Lower lobe of right lung (tissue), 2 donors: ENCODE measurements at regions not wholly inside any gene's neighbourhood (a gene's known extent, or its start where the extent isn't known, plus 50 kb on each side); places are given as distances from the start of the nearest gene placed in this dataset.

Source experiments
- ATAC-seq, 2 donors: fragments of 200-7000 bp; cut with Tn5 transposase; one replicate each; pipeline ENCODE4 v1.9.1; 2020 to 2022; ENCODE audit warnings: mild to moderate bottlenecking in 2 of 2, moderate library complexity in 2 of 2
- DNase-seq: peaks from one replicate; pipeline ENCODE4 v3.0.0-alpha.2; 2020
- H3K27ac ChIP-seq: fragments of 200-600 bp; one replicate; pipeline ENCODE4 v1.8.0; 2022
- H3K27me3 ChIP-seq: fragments of 200-600 bp; one replicate; pipeline ENCODE4 v1.8.0; 2022; ENCODE audit warnings: low read depth
- H3K36me3 ChIP-seq: fragments of 200-600 bp; one replicate; pipeline ENCODE4 v1.8.0; 2022; ENCODE audit warnings: mild to moderate bottlenecking
- H3K4me1 ChIP-seq: fragments of 200-600 bp; one replicate; pipeline ENCODE4 v1.8.0; 2022
- H3K4me3 ChIP-seq: fragments of 200-600 bp; one replicate; pipeline ENCODE4 v1.8.0; 2022; ENCODE audit warnings: mild to moderate bottlenecking
- H3K9me3 ChIP-seq: fragments of 200-600 bp; one replicate; pipeline ENCODE4 v1.8.0; 2022
- CTCF ChIP-seq: fragments of 200-600 bp; IDR thresholded peaks from one replicate; pipeline ENCODE4 v1.8.0; 2022; ENCODE audit warnings: antibody characterized with exemption, mild to moderate bottlenecking
- intact Hi-C: fragments of 100-400 bp; cut with DNase I; formaldehyde crosslinking; loops from one replicate; pipeline ENCODE4 v1.11.0; 2022
- donor health status: DM: no; HTN: yes; CAD: no; lungs with severe emphysema.

- H3K27me3 ChIP-seq = no peaks in the 10 kb centered on the region
- no peak overlapping the region for H3K27ac ChIP-seq
- no peak overlapping the region for H3K4me3 ChIP-seq
- no peaks in the 10 kb centered on the region for H3K4me1 ChIP-seq
- no peak for TF ChIP-seq CTCF
- H3K9me3 ChIP-seq = no peaks in the 10 kb centered on the region
- intact Hi-C loops = no loop called here
- ATAC-seq = no peak
- H3K36me3 ChIP-seq = no peaks in the 10 kb centered on the region
- DNase-seq = no peak
Measured at GRCh38 chr20:43835944-43836508, 78.6 kb upstream of the TOX2 start.

- no peaks in the 10 kb centered on the region for H3K36me3 ChIP-seq
- no peak for TF ChIP-seq CTCF
- no peak for ATAC-seq
- H3K4me3 ChIP-seq = no peak overlapping the region
- no peak for DNase-seq
- no peaks in the 10 kb centered on the region for H3K9me3 ChIP-seq
- intact Hi-C loops = no loop called here
- H3K27ac ChIP-seq = no peak overlapping the region
- H3K27me3 ChIP-seq = no peaks in the 10 kb centered on the region
- no peaks in the 10 kb centered on the region for H3K4me1 ChIP-seq
Measured at GRCh38 chr20:43833511-43834395, 80.9 kb upstream of the TOX2 start.

- no peak for TF ChIP-seq CTCF
- Histone ChIP-seq H3K36me3 (no peaks in the 10 kb centered on the region), H3K4me3 (no peak overlapping the region), H3K9me3 (no peaks in the 10 kb centered on the region), H3K4me1 (no peaks in the 10 kb centered on the region), H3K27me3 (no peaks in the 10 kb centered on the region), H3K27ac (no peak overlapping the region)
- ATAC-seq = no peak
- DNase-seq = no peak
- intact Hi-C loops = no loop called here
Measured at GRCh38 chr20:43832961-43833360, 81.7 kb upstream of the TOX2 start.

DNA sequence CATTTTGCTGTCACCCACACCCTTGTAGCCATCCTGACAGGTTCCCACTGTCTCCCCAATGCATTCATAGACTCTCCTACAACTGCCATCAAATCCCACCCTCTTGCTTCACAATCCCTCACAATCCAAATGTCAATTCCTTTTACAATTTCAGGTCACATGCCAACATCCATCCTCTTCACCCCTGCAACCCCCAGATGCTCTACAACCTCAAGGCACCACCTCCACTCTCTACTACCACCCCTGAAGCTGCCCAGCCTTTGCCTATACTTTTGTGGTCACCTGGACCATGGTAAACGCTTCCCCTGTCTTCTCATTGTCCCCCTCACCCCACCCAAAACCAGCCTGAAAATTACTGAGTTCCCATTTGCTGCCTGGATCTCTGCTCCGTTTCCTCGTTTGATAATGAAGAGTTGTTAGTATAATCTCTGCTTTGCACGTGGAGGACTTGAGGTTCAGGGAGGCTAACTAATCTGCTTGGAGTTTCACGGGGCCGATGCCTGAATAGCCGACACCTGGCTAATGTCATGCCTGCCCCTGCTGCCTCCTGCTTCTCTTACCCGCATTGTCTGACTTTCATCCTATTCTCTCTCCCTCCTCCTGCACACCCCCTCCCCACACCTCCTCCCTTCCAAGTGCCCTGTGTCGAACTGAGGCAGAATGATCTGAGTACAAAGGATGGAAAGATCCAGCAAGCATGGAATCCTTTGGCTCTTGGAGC is 82.4 kb upstream of the TOX2 start:
- intact Hi-C loops = no loop called here
- Histone ChIP-seq H3K4me1 (no peaks in the 10 kb centered on the region), H3K27ac (no peak overlapping the region), H3K27me3 (no peaks in the 10 kb centered on the region), H3K4me3 (no peak overlapping the region), H3K9me3 (no peaks in the 10 kb centered on the region), H3K36me3 (no peaks in the 10 kb centered on the region)
- no peak for TF ChIP-seq CTCF
- ATAC-seq (no peak), DNase-seq (no peak)

GRCh38 chr20:43831481-43832065 is 83.1 kb upstream of the TOX2 start:
- Histone ChIP-seq H3K27me3 (no peaks in the 10 kb centered on the region), H3K4me1 (no peaks in the 10 kb centered on the region), H3K36me3 (no peaks in the 10 kb centered on the region), H3K4me3 (no peak overlapping the region), H3K27ac (no peak overlapping the region), H3K9me3 (no peaks in the 10 kb centered on the region)
- DNase-seq = no peak
- intact Hi-C loops = no loop called here
- no peak for ATAC-seq
- no peak for TF ChIP-seq CTCF
